CMK (cell line): ENCODE measurements at regions not wholly inside any gene's neighbourhood (a gene's known extent, or its start where the extent isn't known, plus 50 kb on each side); places are given as distances from the start of the nearest gene placed in this dataset.

Source experiments
- DNase-seq: peaks from one replicate; pipeline ENCODE4 v3.0.0-alpha.2; 2010; ENCODE audit warnings: low read depth

DNA sequence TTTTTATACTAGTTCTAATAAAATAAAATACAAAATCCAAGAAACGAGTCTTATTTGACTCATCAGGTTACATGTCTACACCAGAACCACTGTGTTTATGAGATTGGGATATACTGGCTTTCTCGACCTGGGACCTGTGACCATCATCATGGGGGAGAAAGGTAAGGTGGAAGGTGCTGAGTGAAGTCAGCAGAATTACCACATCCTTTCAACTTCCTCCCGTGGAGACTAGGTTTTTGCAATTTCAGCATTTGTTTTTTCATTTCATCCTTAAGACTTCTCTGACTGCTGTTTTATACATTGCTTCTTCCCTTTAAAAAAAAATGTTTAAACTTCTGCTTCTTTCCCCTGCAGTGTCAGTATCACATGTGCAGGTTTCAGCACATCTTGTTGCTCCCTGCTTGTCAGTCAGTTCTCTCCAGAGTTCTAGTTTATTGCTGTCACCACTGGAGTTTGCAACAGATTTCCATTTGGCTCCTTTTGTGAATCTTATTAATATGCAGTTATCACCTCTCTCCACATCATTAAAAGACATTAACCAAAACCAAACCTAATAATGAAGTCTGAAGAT is 60.4 kb upstream of the HAO2 start:
- no peak for DNase-seq

DNA sequence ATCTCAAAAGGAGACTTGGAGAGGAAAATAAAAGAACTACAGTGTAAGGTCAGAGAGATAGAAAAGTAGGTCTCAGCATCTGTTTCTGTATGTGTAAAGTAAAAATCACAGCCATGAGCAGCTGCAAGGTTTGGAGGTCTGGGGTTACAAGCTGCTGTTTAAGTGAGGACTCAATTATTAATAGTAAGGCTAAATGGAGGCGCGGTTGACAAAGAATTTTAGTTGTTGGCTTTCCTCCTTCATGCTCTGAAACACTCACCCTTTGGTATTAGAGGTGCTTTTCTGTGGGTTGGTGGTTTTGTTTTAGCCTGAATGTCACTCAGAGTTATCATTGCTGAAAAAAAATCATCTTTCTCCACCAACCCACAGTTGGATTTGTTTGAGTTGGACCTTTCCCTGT is 59.8 kb upstream of the HAO2 start:
- DNase-seq = no peak

- DNase-seq = no peak
These were observed 58.3 kb upstream of the HAO2 start for GRCh38 chr1:119310301-119310700.

- DNase-seq = no peak
These were observed 56.1 kb upstream of the HAO2 start for GRCh38 chr1:119312500-119312899.

DNA sequence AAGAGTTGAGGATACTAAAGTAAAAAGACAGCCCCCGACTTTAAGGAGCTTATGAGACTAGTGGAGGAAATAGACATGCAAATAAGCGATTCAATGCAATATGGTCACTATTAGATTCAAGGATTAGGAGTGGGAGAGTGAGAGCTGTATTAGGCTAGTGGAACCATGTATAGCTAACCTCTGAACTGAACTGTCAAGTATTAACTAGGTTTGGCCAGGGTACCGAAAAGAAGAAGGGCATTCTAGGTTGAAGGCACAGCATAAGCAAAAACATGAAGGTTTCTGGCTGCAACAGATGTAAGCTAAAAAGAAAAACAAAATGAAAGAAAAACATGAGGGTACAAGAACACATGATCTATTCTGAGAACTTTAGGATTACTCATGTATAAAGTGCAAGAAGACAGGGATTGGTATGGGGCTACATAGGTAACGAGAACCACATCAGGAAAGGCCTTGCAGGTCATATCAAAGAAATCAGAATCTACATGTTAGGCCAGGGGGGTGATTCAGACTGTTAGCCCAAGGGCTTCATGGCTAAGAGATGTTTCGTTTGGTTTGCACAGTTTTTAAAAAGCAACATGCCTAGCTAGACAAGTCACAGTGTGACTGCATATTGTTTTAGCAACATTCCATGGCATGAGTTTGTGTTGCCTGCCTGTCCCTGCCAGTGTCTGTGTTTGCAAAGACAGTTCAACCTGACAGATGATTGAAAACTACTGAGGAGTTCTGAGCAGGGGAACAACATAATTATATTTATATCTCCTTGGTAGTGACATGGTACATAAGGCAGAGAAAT is 54.4 kb upstream of the HAO2 start:
- DNase-seq = no peak

DNA sequence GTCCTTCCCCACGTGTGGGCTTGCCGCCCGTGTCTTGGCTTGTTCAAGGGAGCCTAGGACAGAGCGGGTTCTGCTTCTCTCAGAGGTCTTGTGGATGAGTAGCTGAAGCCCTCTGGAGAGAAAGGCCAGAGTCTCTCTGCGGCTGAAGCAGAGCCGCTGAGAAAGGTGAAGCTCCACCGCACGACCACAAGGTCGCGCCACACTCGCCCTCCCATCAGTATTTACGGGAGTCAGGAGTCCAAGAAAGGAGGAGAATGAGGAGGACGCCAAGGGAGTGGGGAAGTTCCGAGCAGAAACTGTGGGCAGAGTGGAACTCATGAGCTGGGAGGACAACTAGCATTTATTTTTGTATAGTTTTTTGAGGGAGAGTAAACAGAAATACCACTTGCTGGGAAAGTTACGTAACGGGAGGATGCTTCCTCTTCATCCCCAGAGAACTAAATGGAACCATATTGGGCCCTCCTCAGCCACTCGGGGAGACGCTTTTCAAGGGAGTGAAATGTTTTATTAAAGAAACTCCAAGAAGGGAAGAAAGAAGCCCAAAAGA is 51.6 kb upstream of the HAO2 start:
- DNase-seq = no peak

- DNase-seq = no peak
These were observed 49.9 kb upstream of the HAO2 start for GRCh38 chr1:119318466-119319309.
